ENCODE measurements at regions not wholly inside any gene's neighbourhood (a gene's known extent, or its start where the extent isn't known, plus 50 kb on each side); places are given as distances from the start of the nearest gene placed in this dataset.

- no peak for TF ChIP-seq CTCF (IDR thresholded peaks at IDR 0.05; ENCODE audit: extremely low read depth, insufficient read depth, missing control alignments)
- in situ Hi-C loops (cut with MboI; ENCODE audit: low pct_unique_long_range_greater_than_20kb, low sequenced_read_pairs, unreplicated experiment) = no loop called here
- DNase-seq (ENCODE audit: low spot score) = no peak
Observed at GRCh38 chr12:46908236-46908935, 82.6 kb upstream of the SLC38A4 start.

DNA sequence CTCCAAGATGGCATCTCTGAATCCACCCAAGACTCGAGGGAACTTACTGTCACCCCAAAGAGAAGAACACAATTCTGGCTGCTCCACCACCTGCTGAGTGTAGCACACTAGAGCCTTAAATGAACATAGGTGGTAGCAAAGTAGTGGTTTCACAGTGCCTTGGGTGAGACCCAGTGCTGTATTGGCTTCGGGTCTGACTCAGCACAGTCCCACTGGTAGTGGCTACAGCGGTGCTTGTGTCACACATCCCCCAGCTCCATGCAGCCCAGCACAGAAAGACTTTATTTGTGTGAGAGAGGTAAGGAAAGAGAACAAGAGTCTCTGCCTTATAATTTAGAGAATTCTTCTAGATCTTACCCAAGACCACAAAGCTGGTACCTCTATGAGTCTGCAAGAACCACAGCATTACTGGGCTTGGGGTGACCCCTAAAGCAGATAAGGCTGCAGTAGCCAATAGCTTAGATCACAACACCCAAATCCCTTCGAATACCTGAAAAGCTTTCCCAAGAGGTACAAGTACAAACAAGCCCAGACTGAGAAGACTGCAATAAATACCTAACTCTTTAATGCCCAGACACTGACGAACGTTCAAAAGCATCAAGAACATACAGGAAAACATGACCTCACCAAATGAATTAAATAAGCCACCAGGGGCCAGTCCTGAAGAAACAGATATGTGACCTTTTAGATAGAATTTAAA lies 83.3 kb upstream of the SLC38A4 start:
- no peak for TF ChIP-seq CTCF (IDR thresholded peaks at IDR 0.05; ENCODE audit: extremely low read depth, insufficient read depth, missing control alignments)
- in situ Hi-C loops (cut with MboI; ENCODE audit: low pct_unique_long_range_greater_than_20kb, low sequenced_read_pairs, unreplicated experiment) = no loop called here

DNA sequence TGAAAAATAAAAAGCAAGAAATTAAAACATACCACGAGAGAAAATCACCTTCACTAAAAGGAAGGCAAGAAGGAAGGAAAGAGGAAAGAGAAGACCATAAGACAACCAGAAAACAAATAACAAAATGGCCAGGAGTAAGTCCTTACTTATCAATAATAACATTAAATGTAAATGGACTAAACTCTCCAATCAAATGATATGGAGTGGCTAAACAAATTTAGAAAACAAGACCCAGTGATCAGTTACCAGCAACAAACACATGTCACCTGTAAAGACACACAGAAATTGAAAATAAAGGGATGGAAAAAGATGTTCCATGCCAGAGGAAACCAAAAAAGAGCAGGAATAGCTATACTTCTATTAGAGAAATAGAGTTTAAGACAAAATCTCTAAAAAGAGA lies 85.0 kb upstream of the SLC38A4 start:
- no peak for DNase-seq (ENCODE audit: low spot score)
- in situ Hi-C loops (cut with MboI; ENCODE audit: low pct_unique_long_range_greater_than_20kb, low sequenced_read_pairs, unreplicated experiment) = no loop called here
- TF ChIP-seq CTCF (IDR thresholded peaks at IDR 0.05; ENCODE audit: extremely low read depth, insufficient read depth, missing control alignments) = no peak

More for the DNA sequence above, 83.3 kb upstream of the SLC38A4 start:
- DNase-seq (ENCODE audit: low spot score) = no peak

- in situ Hi-C loops (cut with MboI; ENCODE audit: low pct_unique_long_range_greater_than_20kb, low sequenced_read_pairs, unreplicated experiment) = no loop called here
- no peak for TF ChIP-seq CTCF (IDR thresholded peaks at IDR 0.05; ENCODE audit: extremely low read depth, insufficient read depth, missing control alignments)
- DNase-seq (ENCODE audit: low spot score) = no peak
Observed at GRCh38 chr12:46914336-46914735, 88.5 kb upstream of the SLC38A4 start.

- no peak for TF ChIP-seq CTCF (IDR thresholded peaks at IDR 0.05; ENCODE audit: extremely low read depth, insufficient read depth, missing control alignments)
- no peak for DNase-seq (ENCODE audit: low spot score)
- in situ Hi-C loops (cut with MboI; ENCODE audit: low pct_unique_long_range_greater_than_20kb, low sequenced_read_pairs, unreplicated experiment) = no loop called here
Observed at GRCh38 chr12:46915082-46915481, 89.3 kb upstream of the SLC38A4 start.

DNA sequence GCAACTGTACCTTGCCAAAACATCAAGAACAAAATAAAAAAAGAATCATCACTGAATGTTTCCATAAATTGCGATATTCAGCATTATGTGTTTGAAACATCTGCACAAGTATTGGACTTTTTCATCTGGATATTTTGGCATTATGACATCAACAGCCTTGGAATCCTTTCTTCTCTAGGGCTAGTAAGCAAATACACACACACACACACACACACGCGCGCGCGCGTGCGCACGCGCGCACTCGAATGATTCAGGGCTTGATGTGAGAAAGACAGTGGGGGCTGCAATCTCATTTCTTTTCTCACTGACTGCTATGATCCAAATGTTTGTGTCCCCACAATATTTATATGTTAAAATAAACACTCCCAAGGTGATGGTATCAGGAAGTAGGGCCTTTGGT lies 90.0 kb upstream of the SLC38A4 start:
- TF ChIP-seq CTCF (IDR thresholded peaks at IDR 0.05; ENCODE audit: extremely low read depth, insufficient read depth, missing control alignments) = no peak
- no peak for DNase-seq (ENCODE audit: low spot score)
- in situ Hi-C loops (cut with MboI; ENCODE audit: low pct_unique_long_range_greater_than_20kb, low sequenced_read_pairs, unreplicated experiment) = no loop called here
